RWPE1 (cell line): ENCODE measurements at regions not wholly inside any gene's neighbourhood (a gene's known extent, or its start where the extent isn't known, plus 50 kb on each side); places are given as distances from the start of the nearest gene placed in this dataset.

ENCODE experiments used
- CTCF ChIA-PET: fragments of 350-600 bp; sonication (Branson Sonifier 250); formaldehyde crosslinking; extraction: SDS; loops from one replicate; lab custom pipeline; 2021; lab: Yijun Ruan, JAX
- POLR2A ChIA-PET: fragments of 400-600 bp; formaldehyde crosslinking; extraction: SDS; loops from one replicate; lab custom pipeline; 2020; ENCODE audit warnings: antibody characterized with exemption; ENCODE audit not compliant: low non-redundant PET; lab: Yijun Ruan, JAX
- DNase-seq: peaks from one replicate; pipeline ENCODE4 v3.0.0; 2012; ENCODE audit warnings: low spot score
- H3K27ac ChIP-seq: fragments of 450-650 bp; 2 replicates; pipeline ENCODE4 v1.5.1; 2017
- TF ChIP-seq, protein P1 (sequence below): fragments of 450-650 bp; conservative IDR thresholded peaks from 2 replicates; pipeline ENCODE4 v1.5.1; 2017; ENCODE audit warnings: low read depth, mild to moderate bottlenecking

DNA sequence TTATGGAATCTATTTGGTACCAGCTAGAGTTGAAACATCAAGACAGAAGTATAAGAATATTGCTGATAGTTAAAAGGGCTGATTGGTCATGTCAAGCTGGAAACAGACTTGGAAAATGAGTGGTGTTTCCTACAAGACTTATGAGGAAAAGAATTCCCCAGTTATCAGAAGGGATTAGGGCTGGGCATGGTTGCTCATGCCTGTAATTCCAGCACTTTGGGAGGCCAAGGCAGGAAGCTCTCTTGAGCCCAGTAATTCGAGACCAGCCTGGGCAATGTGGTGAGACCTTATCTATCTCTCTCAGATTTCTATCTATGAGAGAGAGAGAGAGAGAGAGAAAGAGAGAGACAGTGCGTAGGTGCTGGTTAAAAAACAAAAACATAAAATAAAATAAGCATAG lies 139.5 kb upstream of the PMFBP1 start:
- TF ChIP-seq, protein P1, sequence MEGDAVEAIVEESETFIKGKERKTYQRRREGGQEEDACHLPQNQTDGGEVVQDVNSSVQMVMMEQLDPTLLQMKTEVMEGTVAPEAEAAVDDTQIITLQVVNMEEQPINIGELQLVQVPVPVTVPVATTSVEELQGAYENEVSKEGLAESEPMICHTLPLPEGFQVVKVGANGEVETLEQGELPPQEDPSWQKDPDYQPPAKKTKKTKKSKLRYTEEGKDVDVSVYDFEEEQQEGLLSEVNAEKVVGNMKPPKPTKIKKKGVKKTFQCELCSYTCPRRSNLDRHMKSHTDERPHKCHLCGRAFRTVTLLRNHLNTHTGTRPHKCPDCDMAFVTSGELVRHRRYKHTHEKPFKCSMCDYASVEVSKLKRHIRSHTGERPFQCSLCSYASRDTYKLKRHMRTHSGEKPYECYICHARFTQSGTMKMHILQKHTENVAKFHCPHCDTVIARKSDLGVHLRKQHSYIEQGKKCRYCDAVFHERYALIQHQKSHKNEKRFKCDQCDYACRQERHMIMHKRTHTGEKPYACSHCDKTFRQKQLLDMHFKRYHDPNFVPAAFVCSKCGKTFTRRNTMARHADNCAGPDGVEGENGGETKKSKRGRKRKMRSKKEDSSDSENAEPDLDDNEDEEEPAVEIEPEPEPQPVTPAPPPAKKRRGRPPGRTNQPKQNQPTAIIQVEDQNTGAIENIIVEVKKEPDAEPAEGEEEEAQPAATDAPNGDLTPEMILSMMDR, result no peak
- no peak for DNase-seq
- ChIA-PET POLR2A (no interaction called here), CTCF (interaction anchor here (0.6 to 0.7 kb wide), 2 partner anchors 161 to 1130 kb away, joined by 3 to 4 read pairs; no protein-coding TSS in a partner anchor)
- no peak overlapping the region for H3K27ac ChIP-seq

DNA sequence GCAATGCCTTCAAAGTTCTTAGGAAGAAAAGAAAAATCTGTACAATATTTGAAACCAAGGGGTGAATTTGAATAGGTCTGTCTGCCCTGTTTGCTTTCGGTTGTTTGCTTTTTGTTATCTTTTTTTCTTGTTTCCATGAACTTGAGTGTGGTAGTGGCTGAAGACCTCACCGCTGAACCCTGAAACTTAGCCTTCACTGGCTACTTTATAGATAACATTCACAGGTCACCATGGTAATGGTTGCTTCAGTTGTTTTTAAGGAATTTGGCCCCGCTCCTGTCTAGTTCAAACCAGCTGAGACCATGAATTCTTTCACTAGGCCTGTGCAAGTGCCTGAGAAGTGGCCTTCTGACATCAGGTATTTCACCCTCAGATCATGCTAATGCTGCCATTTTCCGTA lies 137.0 kb upstream of the PMFBP1 start:
- H3K27ac ChIP-seq, result no peak overlapping the region
- ChIA-PET POLR2A (no interaction called here), CTCF (no interaction called here)
- DNase-seq, result no peak
- TF ChIP-seq, protein P1, result no peak

DNA sequence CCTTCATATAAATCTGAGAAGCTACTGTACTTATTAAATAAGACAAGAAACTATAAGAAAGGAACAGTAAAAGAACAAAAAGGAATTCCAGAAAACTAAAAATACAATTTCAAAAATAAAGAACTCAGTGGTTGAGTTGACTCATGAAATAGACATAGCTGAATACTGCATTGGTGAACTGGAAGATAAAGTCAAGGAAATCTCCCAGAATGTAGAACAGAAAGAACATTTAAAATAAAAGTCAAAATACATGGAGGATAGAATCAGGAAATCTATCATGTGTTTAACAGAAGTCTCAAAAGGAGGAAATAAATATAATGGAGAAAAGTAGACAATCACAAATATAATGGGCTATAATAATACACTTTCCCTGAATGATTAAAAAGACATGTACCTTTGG lies 136.4 kb upstream of the PMFBP1 start:
- CTCF ChIA-PET, result no interaction called here

DNA sequence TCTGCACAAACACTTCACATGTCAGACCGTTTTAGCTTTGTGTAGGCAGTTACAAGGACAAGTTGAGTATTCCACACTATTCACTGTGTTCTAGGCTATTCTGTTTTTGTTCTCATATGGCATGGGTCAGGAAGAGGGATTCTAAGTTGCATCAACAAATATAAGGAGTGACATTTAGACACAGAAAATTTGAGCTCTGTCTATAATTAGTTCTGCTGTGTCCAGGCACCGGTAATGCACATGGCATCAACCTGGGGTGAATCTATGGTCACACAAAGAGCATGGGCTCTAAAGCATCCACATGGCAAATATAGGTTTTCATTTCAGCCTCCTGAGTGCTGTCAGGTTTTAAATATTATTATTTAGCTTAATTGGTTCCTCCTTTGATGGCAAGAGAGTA lies 130.4 kb upstream of the PMFBP1 start:
- ChIA-PET CTCF (interaction anchor here (0.5 kb wide), 1 partner anchor 1543 kb away, joined by 4 read pairs; no protein-coding TSS in a partner anchor), POLR2A (no interaction called here)
- TF ChIP-seq, protein P1, result no peak
- no peak for DNase-seq
- H3K27ac ChIP-seq, result no peak overlapping the region

More for the DNA sequence above, 136.4 kb upstream of the PMFBP1 start:
- POLR2A ChIA-PET, result no interaction called here
- no peak overlapping the region for H3K27ac ChIP-seq
- no peak for DNase-seq
- TF ChIP-seq, protein P1, result no peak

DNA sequence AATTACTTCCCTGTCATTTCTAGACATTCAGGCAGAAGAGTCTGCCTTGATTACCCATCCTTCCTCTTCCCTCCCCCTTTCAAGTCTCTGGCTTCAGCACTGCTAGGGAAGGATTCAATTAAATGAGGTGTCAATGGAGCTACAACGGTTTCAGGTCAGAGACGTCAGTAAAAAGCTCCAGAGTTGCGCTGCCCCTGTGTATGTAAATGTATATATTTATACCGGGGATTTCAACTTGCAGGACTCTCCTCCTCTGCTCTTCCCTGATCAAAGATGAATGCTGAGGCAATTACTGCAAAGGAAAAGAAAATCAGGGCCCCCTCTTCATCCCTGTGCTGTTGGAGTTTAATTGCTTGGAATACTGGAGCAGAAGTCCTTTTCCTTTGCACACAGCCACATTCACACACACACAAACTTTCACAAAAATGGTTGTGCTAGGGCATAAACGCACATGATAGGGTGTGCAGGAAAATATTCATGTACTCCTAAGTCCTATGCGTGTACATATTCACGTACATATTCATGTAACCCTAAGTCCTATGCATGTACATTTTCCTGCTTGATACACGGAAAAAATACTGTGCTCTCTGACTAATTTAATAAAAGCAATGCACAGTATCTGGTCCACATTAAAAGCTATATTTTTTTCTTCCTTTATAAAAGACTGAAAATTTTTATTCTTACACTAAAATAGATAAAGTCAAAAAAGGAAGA lies 129.7 kb upstream of the PMFBP1 start:
- ChIA-PET CTCF (interaction anchor here (0.7 kb wide), 1 partner anchor 32 kb away, joined by 3 read pairs; no protein-coding TSS in a partner anchor), POLR2A (no interaction called here)
- TF ChIP-seq, protein P1, result no peak
- no peak overlapping the region for H3K27ac ChIP-seq
- DNase-seq, result no peak

DNA sequence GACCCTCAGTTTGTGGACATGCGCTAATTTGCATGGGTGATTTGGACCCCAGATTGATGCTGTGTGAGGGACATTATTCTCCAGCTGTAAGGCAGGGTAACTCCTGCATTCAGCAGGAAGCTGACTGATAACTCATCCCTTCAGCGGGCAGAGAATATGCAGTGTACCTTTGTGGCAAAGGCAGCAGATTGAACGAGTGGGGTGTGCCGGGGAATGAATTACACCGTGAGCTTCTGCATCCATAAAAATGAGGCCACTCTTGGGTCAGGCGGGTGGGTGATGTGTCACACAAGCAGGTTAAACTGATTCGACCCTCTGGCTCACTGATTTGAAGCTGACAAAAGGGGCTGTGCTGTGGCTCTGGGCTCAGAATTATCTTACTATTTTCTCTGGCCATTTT lies 128.9 kb upstream of the PMFBP1 start:
- ChIA-PET POLR2A (no interaction called here), CTCF (interaction anchor here (0.7 kb wide), 2 partner anchors 31 to 114 kb away, joined by 3 to 4 read pairs; no protein-coding TSS in a partner anchor)
- no peak for DNase-seq
- TF ChIP-seq, protein P1, result no peak
- H3K27ac ChIP-seq, result no peak overlapping the region
